ENCODE measurements at regions not wholly inside any gene's neighbourhood (a gene's known extent, or its start where the extent isn't known, plus 50 kb on each side); places are given as distances from the start of the nearest gene placed in this dataset.

DNA sequence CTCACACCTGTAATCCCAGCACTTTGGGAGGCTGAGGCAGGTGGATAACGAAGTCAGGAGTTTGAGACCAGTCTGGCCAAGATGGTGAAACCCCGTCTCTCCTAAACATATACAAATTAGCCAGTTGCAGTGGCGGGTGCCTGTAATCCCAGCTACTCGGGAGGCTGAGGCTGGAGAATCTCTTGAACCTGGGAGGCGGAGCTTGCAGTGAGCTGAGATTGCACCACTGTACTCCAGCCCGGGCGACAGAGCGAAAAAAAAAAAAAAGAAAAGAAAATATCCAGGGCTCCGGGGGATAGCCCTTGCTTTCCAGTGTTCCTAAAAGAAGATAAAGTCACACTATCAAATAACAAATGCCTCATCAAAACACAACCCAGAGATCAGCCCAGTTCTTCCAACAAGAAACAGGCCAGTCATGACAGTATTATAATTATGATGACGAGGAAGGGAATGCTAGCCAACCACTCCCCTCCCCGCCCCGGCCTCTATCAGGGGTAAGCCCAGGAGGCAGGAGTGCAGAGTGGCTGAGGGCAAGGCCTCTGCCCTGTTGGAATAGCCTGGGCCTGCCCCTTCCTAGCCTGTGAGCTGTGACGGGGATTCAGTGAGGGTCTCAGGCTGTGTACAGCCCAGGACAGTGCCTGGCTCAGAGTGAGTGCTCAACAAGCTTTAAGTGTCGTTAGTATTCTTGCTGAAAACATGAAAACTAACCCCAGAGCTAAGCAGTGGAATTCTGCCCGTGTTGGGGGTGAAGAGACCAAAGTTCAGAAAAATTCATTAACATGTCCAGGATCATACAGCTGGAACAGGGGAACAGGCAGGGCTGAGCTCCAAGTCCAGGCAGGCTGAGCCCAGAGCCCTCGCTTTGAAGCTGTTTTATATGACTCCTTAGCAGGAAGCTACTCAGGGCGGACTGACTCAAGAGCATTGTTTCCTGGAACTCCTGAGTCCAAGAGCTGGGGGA is 54.3 kb downstream of the FAM241B start:
- DNase-seq = no peak

DNA sequence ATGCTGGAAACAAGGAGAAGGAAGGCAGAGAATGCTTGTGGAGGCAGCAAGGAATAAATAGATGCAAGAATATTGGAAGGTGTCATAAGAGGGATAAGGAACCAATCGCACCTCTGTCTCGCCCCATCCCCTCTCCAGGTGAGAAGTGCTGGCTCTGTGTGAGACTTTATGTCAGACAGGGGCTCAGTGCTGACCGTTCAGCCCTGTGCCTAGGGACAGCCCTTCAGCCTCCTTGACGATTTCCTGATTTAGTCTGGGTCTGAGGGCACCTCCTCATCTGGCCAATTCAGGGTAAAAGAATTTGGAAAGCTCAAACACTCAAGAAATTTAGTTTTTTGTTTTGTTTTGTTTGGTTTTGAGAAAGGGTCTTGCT is 54.9 kb downstream of the FAM241B start:
- no peak for DNase-seq

DNA sequence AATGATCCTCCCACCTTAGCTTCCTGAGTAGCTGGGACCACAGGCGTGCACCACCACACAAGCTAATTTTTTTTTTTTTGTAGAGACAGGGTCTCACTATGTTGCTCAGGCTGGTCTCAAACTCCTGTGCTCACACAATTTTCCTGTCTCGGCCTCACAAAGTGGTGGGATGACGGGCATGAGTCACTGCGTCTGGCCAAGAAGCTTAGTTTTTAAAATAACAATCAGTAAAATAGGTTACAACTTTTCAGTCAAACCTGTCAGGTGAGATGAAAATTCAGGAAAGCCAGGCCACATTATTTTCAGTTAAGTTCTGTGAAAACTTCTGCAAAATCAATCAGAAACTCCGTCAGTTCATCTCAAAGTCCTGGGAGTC is 55.4 kb downstream of the FAM241B start:
- DNase-seq = no peak

DNA sequence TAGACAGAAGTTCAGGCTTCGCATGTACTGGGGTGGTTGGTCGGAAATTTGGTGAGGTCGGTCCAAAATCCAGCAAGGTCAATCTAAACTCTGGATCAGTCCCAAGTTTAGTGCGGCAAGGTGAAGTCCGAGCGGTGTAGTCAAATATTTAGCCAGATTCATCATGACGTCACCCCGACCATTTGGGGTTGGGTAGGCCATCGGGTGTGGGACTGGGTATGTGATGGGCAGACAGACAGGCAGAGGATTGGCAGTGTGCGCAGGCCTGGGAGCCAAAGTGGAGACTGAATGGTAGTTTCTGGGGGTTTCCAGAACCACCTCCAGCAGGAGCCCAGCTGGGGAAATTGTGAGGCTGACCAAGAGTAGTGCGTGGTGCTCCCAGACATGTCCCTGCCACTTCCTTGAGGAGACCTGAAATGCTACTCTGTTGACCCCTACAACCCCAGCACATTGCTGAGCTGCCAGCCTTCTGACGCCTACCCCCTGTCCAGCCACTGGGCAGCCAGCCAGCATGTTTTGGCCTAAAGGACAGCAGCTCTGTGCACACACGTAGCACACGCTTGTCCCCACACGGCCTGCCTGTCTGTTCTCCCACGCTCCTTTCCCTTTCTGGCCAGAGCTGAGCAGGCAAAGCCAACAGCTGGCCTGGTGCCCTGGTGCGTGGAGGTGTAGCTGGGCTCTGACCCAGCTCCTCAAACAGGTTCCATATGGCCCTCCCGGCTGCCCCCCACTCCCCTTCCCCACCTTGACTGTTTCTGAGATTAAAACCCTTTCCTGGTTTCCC is 55.9 kb downstream of the FAM241B start:
- no peak for DNase-seq

DNA sequence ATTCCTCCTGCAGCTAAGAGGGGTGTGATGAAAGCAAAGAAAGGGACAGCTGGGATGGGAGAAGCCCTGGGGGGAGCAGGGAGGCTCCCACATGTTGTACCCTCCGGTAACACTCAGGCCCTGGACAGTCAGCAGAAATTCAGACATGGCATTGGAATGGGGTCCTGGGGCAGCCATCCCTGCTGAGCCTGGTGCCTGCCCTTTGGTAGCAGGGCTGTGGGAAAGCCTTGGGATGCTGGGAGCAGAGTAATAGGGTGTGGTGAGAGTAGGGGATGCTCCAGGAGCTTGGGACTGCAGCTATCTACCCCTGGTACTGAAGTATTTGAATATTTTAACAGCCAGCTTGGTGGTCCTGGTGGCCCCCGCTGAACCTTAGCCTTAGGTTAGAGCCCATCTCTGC is 56.8 kb downstream of the FAM241B start:
- no peak for DNase-seq

DNA sequence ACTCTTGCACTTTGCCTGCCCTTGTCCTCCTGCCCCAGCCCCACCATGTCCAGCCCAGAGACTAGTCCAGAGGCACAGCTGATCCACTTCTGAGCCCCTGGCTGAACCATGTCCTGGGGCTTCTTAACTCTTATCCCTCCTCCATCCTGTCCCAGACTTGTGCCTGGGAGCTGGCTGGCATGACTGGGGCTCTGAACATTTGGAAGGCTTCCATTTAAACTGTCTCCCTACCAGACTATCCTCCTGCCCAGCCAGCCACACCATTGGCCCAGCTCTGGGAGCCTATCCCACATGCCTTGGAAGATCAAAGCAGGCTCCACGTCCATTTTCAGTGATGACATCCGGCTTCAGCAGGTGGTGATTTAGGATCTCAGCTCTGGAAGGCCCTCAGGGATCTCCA is 57.4 kb downstream of the FAM241B start:
- DNase-seq = no peak

DNA sequence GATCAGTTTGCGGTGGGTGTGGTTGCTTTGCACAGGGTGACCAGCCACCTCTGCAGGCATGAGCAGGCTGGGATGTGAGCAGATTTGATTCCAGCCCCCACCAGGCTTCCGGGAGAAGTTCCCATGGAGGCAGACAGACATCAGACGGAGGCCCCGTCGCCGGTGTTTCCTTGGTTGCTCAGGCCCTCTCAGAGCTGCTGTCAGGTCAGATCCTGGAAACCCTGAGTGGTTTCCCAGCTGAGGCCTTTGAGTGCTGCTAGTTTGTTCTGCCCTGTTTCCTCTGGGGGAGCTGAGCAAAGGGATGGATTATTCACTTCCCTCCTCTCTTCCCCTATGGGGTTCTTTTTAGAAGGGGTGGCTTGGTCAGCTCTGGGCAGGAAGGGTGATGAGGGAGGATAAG is 62.2 kb downstream of the FAM241B start:
- no peak for DNase-seq

DNA sequence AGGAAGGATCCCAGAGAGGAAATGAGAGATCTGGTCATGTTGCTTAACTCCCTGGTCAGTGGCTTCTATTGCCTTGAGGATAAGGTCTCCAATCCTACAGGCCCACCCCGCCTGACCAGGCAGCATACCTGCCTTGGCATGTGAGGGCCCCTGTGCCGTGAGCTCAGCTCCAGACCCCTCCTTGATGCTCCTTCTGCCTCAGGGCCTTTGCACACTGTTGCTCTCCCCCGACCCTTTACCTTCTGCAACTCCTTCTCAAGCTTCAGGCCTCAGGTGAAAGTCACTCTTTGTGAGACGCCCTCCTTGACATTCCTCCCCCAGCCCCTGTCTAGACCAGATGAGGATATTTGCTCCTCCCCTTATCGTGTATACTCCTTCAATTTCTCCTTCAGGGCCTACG is 62.8 kb downstream of the FAM241B start:
- DNase-seq = no peak

DNA sequence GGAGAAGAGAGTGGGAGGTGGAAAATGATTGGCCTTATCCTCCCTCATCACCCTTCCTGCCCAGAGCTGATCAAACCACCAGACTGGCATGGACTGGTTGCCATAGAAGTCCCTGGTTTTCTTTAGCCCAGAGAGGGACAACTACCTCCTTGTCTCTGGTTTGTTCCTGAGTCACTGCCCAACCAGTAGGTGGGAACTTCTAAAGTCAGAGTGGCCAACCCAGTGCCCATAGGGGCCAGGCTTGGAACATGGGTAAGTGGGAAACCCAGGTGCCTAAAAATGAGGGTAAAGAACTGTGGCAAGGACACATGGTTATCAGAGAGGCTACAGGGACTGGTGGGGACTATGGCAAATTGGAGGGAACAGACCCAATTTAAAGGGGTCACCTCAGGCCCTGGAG is 63.8 kb downstream of the FAM241B start:
- DNase-seq = no peak

DNA sequence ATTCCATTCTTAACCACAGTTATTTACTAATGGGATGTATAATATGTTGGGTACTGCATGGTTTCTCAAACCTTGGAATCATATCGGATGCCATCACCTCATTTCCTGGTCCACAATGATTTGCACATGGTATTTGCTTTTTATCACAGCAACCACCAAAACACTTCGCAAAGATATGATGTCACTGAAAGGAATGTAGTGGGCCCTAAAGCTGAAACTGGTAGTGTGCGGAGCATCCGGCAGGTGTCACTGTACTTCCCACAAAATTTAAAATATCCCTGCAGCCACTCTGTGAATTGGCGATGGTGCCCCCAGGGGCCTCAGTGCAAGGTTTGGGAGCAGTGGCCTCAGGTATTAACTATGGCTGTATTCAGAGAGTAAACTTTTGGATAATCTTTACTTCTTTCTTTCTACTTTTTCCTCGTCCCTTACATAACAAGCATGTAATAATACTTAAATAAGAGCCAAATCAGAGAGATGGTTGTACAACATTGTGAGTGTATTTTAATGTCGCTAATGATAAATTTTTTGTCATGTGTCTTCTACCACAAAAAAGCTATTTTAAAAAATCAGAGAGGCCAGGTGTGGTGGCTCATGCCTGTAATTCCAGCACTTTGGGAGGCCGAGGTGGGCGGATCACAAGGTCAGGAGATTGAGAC is 66.2 kb downstream of the FAM241B start:
- DNase-seq = no peak

DNA sequence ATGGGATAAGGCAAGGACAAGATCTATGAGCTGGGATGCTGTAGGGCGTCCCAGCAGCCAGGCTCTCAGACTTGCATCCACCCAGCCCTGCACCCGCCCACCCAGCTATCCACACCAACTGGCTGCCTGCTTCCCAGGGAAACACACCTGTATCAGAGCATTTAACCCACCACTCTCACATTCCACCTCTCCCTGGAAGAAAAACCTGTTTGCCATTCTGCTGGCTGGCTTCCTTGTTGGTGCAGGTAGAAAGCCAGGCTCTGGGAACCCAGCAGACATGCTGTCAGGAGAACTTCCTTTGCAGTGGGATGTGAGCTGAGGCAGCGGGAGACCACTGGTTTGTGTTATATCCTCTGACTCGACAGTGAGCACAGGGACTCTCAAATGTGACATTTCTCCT is 67.0 kb downstream of the FAM241B start:
- DNase-seq = no peak

DNA sequence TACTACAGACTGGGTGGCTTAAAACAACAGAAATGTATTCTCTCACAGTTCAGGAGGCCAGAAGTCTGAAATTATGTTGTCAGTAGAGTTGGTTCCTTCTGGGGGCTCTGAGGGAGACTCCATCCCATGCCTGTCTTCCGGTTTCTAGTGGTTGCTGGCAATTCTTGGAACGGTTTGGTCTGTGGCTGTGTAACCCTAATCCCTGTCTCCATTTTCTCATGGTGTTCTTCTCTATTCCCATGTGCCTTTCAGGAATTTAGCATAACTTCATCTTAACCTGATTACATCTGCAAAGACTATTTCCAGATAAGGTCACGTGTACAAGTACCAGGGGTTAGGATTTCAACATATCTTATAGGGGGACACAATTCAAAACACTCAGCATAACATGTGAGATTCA is 73.2 kb downstream of the FAM241B start:
- DNase-seq = no peak

DNA sequence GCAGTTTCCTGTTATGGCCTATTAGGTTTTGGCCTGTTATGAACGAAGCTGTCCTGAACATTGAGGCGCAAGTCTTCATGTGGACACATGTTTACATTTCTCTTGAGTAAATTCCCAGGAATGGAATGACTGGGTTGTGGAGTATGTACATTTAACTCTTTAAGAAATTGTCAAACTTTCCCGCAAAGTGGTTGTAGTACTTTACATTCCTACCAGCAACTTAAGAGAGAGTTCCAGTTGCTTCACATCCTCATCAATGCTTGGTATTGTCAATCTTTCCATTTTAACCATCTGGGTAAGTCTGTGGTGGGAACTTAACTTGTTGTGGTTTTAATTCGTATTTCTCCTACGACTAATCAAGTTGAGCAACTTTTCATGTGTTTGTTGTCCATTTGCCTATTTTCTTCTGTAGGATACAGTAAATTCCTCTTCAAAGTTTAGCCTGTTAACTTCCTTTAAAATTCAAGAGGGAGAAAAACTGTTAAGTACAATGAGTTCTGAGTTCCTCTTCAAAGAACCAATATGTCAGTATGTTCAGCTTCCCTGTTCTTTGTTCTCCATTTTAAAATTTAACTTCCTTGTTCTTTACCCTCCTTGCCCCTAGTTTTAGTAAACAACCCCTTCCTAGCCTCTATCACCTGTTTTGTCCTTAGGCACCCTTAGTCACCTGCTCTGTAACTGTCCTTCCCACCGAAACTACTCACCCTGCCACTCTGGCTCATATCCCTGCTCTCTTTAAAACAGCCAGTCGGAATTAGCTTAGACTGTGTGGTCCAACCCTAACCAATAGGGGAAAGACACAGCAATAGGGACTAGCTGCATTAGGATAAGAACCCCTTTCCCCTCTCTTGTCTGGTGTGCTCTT is 74.0 kb downstream of the FAM241B start:
- DNase-seq = peak; percentile 4 to 8

DNA sequence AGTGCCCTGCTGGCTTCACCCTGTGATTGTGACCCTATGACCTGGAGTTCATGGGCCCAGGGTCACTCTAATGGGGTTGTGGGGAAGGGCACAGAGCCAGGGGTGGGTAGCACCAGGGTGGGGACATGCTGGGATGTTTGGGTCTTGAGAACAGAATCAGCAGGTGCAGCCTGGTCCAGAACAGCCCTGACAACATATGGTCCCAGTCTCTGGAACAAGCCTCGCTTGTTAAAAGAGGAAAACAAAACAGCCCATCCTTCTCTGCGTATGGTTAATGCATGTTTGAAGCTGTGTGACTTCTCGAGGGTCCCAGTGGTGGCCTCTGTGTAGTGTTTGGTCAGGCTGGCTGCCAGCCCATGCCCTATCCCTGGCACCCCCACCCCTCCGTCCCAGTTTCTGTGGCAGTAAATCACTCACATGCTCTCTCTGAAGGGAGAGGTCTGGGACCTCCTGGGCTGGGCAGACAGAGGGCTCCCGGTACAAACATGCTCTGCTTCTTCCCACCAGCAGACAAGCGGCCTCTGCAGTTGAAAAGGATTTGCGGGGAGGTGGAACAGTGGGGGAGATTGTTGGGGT is 79.4 kb downstream of the FAM241B start:
- DNase-seq = no peak

DNA sequence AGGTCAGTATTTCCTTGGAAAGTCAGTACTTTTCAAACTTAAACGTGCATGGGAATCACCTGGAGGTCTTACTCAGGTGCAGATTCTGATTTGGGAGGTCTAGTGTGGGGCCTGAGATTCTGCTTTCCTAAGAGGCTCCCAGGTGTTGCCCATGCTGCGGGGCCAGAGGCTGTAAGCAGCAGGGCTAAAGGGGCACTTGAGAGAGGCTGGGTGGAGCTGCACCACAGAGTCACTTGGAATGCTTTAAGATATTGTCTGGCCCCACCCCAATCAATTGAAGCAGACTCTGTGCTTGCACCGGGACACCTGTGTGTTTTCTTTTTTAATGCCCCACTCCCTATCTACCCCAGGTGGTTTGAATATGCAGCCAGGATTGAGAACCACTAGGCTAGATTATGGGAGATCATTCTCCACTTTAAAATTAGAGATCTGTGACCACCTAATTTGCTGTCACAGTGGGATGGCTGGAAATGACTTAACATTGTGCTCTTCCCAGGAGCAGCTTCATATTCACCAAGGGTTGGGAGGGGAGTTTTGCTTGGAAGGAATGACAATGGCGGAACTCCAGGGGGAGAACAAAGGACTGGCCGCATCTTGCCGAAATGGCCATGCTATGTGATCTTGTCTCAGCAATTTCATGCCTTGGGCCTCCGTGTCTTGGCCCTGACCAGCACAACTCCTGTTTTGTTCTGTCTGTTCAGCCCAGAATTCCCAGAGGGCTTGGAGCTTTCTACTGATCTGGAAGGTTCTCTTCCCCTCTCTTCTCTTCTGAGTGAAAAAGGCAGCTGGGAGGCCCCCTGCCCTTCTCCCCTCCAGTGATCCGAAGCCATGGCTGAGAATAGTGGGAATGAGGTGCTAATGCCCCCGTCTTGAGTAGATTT is 80.2 kb downstream of the FAM241B start:
- DNase-seq = no peak

DNA sequence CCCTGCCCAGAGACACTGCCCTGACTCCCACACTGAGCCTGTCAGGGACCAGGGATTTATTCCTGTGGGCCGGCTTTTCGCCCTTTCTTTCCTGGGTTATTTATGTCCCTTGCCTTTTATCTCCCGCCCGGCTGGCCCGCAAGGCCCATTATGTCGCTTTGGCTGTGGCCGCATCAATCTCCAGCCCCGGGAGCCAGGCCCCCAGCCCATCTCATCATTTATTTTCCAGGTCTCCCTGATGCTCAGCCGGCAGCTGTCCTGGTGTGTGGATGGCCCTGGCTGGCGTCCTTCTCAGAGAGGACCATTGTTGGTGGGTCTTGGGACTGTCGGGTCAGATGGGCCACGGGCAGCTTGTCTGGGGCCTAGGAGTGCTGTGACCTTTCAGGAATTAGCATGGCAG is 82.3 kb downstream of the FAM241B start:
- no peak for DNase-seq

DNA sequence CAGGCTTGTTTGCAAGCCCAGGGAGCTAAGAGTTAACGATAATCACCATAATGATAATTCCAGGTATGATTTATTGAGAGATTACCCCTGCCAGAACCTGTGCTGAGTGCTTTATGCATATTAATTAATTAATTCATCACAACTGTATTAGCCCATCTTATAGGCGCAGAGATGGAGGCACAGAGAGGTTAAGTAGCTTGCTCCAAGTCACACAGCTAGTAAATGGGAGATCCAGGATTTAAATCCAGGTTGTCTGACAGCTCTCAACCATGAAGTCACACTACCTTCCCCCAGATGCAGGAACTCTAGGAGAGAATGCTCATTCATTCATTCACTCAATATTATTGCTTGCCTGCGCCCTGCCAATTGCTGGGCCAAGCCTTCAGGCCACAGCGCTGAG is 84.5 kb downstream of the FAM241B start:
- DNase-seq = no peak

DNA sequence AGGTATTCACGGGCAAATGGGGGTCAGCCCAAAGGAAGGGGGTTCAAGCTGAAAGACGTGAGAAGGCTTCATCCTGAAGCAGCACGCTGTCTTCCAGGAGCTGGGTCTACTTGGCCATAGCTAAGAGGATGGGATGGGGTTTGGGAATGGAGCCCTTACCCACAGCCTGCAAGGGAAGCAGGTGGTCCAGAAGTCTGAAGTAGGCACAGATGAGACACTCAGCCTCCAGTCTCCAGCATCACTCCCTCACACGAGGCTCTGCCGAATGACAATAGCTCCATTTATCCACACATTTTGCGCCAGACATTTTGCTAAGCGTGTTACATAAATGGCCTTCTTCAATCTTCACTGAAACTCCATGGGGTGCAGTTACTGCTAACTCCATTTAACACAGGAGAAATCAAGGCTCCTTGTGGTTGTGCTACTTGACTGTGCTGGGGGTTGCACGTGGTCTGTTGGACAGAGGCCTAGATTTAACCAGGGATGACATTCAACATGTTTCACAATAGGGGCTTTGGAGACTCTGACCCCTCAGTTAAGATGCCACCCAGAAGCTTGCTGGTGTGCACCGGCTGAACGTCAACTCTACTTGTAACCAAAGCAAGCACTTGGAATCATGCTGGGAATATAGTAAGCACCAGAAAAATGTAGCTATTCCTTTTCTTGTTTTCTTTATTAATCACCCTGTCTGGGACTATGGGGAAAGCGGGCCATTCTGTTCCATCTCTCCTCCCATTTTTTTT is 85.3 kb downstream of the FAM241B start:
- DNase-seq = no peak

DNA sequence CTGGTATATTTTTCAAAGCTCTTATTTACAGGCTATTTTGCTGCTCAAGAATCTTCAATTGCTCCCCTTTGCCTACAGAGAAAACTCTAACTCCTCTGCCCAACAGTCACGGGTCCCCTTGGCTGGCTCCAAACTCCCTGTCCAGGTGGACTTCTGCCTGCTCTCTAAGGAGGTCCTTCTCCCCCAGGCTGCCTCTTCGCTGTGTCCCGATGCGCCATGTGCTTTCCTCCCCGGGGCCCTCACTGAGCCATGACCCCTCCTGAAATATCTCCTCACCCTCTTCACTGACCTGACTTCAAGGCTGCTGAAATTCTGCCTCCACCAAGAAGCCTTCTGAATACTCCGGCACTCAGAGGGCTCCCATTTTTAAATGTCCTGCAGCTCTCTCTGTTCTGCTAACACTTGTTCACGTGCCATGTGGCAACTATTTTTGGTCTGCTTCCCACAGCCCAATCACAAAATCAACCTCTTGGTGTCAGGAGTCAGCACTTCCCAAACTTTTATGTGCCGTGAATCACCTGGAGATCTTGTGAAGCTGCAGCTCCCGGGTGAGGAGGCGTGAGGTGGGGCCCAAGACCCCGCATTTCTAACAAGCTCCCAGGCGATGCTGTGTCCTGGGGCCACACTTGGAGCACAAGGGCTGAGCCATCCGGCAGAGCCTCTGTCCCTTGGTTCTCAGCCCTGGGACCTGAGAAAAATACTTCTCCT is 85.7 kb upstream of the COL13A1 start:
- no peak for DNase-seq
